ENCODE measurements at regions not wholly inside any gene's neighbourhood (a gene's known extent, or its start where the extent isn't known, plus 50 kb on each side); places are given as distances from the start of the nearest gene placed in this dataset.

GRCh38 chr1:239306426-239306825 lies 79.9 kb upstream of the CHRM3 start (continued):
- TF ChIP-seq ZNF281 (CRISPR knock-in tag; IDR thresholded peaks at IDR 0.05) (no peak), JUN (CRISPR knock-in tag; IDR thresholded peaks at IDR 0.05) (no peak)

- Mint-ChIP-seq H3K36me3 (no peaks in the 10 kb centered on the region), H3K4me1 (peaks cover 12% of the 10 kb centered on the region), H3K9me3 (no peaks in the 10 kb centered on the region), H3K27me3 (ENCODE audit: low read depth) (no peaks in the 10 kb centered on the region), H3K4me3 (no peak overlapping the region), H3K27ac (no peak overlapping the region)
- CTCF ChIA-PET, result no interaction called here
- ATAC-seq (no peak), DNase-seq (ENCODE audit: low spot score) (no peak)
- POLR2A ChIA-PET, result no interaction called here
- TF ChIP-seq E2F4 (CRISPR knock-in tag; IDR thresholded peaks at IDR 0.05; ENCODE audit: borderline replicate concordance, low read depth) (no peak), HMGXB4 (CRISPR knock-in tag; IDR thresholded peaks at IDR 0.05) (no peak), OVOL2 (CRISPR knock-in tag; IDR thresholded peaks at IDR 0.05; ENCODE audit: borderline replicate concordance) (no peak), NFE2L1 (CRISPR knock-in tag; IDR thresholded peaks at IDR 0.05) (no peak), CREM (CRISPR knock-in tag; IDR thresholded peaks at IDR 0.05) (no peak), NR3C1 (CRISPR knock-in tag; conservative IDR thresholded peaks at IDR 0.05; ENCODE audit: low read depth) (no peak), SMAD4 (CRISPR knock-in tag; IDR thresholded peaks at IDR 0.05) (no peak), MLX (CRISPR knock-in tag; IDR thresholded peaks at IDR 0.05) (no peak), IRF1 (CRISPR knock-in tag; IDR thresholded peaks at IDR 0.05) (no peak), MAX (CRISPR knock-in tag; IDR thresholded peaks at IDR 0.05) (no peak), ZNF425 (CRISPR knock-in tag; conservative IDR thresholded peaks at IDR 0.05) (no peak), ZBTB21 (CRISPR knock-in tag; IDR thresholded peaks at IDR 0.05; ENCODE audit: borderline replicate concordance) (no peak), FOXP1 (CRISPR knock-in tag; IDR thresholded peaks at IDR 0.05; ENCODE audit: borderline replicate concordance) (no peak), USF2 (CRISPR knock-in tag; IDR thresholded peaks at IDR 0.05) (no peak), ATF1 (CRISPR knock-in tag; IDR thresholded peaks at IDR 0.05) (no peak), RORB (CRISPR knock-in tag; IDR thresholded peaks at IDR 0.05) (no peak)
Observed at GRCh38 chr1:239303289-239303688, 83.1 kb upstream of the CHRM3 start.
